ENCODE measurements at regions not wholly inside any gene's neighbourhood (a gene's known extent, or its start where the extent isn't known, plus 50 kb on each side); places are given as distances from the start of the nearest gene placed in this dataset.

- Histone ChIP-seq H3K9me3 (replicated peaks in 1 of 3) (no peaks in the 10 kb centered on the region), H3K27ac (no peak overlapping the region), H3K4me1 (replicated peaks in 1 of 2) (no peaks in the 10 kb centered on the region), H3K36me3 (replicated peaks in 1 of 2) (no peaks in the 10 kb centered on the region), H3K27me3 (no peaks in the 10 kb centered on the region), H3K4me3 (no peak overlapping the region)
- no peak for DNase-seq
- TF ChIP-seq CTCF (IDR thresholded peaks at IDR 0.05), result no peak
- no peak for TF ChIP-seq POLR2A (IDR thresholded peaks at IDR 0.05)
- intact Hi-C loops (cut with DNase I), result no loop called here
- WGBS, 4 donors, result 90 to 97% (median 92%) methylated on average over 3 of the region's 3 CpGs
These were observed 431.1 kb upstream of the ZEB2 start for GRCh38 chr2:144950899-144951560.

DNA sequence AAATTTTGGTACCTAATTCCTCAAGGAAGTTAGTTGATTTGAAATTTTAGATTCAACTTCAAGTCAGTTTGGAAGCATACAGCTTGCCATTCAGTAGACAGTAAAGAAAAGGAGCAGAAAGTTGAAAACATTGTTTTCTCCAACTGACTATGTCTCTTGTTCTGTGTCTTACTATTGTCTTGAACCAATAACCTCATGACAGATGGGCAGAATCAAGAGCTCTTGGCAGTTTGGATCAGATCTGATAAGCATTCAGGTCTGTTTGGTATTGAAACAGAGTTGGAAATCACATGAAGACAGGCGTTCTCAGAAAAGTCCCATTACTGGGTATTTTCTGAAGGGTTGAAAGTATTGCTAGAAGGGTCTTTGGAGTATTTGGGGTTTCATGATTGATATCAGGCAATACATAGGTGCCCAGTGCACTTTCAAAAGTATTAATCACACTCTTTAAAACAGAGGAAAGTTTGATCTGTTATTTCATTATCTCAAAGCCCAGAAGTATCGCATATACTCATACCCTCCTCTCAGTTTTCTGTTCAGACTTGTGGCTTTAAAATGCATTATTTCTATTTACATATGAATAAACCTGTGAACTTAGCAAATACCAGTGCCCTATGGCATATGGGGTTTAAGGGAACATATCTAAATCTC, 428.4 kb upstream of the ZEB2 start:
- H3K27me3 ChIP-seq, result no peaks in the 10 kb centered on the region
- no peaks in the 10 kb centered on the region for H3K36me3 ChIP-seq (replicated peaks in 1 of 2)
- H3K4me1 ChIP-seq (replicated peaks in 1 of 2), result peaks cover 0 to 11% of the 10 kb centered on the region in 2 donors
- H3K4me3 ChIP-seq, result no peak overlapping the region
- 83 to 92% (median 91%) methylated on average over 2 of the region's 2 CpGs for WGBS, 4 donors
- no peak overlapping the region for H3K27ac ChIP-seq
- intact Hi-C loops (cut with DNase I), result no loop called here
- no peak for DNase-seq
- no peak for TF ChIP-seq POLR2A (IDR thresholded peaks at IDR 0.05)
- TF ChIP-seq CTCF (IDR thresholded peaks at IDR 0.05), result no peak
- H3K9me3 ChIP-seq (replicated peaks in 1 of 3), result no peaks in the 10 kb centered on the region

GRCh38 chr2:144947709-144948037, 427.8 kb upstream of the ZEB2 start:
- WGBS, 4 donors, result 41 to 74% (median 52%) methylated on average over 2 of the region's 2 CpGs
- DNase-seq, result no peak
- intact Hi-C loops (cut with DNase I), result no loop called here
- no peak for TF ChIP-seq POLR2A (IDR thresholded peaks at IDR 0.05)
- TF ChIP-seq CTCF (IDR thresholded peaks at IDR 0.05), result no peak
- Histone ChIP-seq H3K9me3 (replicated peaks in 1 of 3) (no peaks in the 10 kb centered on the region), H3K36me3 (replicated peaks in 1 of 2) (no peaks in the 10 kb centered on the region), H3K4me1 (replicated peaks in 1 of 2) (peaks cover under 1 to 17% of the 10 kb centered on the region in 2 donors), H3K4me3 (no peak overlapping the region), H3K27ac (no peak overlapping the region), H3K27me3 (no peaks in the 10 kb centered on the region)

DNA sequence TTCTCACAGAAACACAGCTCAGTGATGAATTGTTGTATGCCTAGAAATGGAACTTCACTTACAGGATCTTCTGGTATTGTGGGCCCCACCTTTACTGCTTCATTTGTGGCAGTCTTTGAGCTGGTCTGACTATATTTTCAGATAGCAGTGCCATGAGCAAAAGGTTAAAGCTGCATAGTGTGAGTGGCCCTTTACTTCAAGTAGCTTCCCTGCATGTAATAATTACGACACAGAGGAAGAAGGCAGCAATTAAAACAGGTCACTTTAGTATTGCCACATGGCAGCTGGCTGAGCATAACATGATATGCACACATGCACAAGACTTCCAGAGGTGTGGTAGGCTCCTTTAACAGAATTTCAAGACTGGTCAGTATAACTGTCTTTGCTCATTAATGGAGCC, 426.3 kb upstream of the ZEB2 start:
- no peak for TF ChIP-seq POLR2A (IDR thresholded peaks at IDR 0.05)
- no peak for TF ChIP-seq CTCF (IDR thresholded peaks at IDR 0.05)
- peaks cover 3 to 24% of the 10 kb centered on the region in 2 donors for H3K4me1 ChIP-seq (replicated peaks in 1 of 2)

More for the DNA sequence above, 426.3 kb upstream of the ZEB2 start:
- intact Hi-C loops (cut with DNase I), result no loop called here
- Histone ChIP-seq H3K36me3 (replicated peaks in 1 of 2) (no peaks in the 10 kb centered on the region), H3K4me3 (no peak overlapping the region), H3K9me3 (replicated peaks in 1 of 3) (no peaks in the 10 kb centered on the region), H3K27me3 (no peaks in the 10 kb centered on the region), H3K27ac (no peak overlapping the region)
- WGBS, 4 donors, result 73 to 85% (median 81%) methylated on average over 1 of the region's 1 CpG
- no peak for DNase-seq
